ENCODE measurements at regions not wholly inside any gene's neighbourhood (a gene's known extent, or its start where the extent isn't known, plus 50 kb on each side); places are given as distances from the start of the nearest gene placed in this dataset.

DNA sequence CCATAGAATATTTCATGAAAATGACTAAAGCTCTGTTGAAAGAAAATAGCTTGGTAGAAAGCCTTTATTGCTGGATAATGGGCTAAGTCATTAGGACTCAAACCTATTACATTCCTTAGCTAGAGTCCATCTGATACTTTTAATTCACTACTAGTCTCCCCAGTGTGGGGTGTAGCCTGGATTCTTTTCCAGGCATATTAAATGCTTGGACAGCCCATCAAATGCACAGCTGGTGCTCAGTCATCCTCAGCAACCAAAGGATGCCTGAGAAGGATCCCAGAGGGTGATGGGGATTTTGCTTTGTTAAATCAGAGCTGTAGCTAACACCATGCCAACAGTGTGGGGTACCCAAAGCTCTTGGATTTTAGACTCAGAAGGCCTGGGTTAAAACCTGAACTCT is 153.5 kb downstream of the DLEU7 start:
- TF ChIP-seq, protein P1, sequence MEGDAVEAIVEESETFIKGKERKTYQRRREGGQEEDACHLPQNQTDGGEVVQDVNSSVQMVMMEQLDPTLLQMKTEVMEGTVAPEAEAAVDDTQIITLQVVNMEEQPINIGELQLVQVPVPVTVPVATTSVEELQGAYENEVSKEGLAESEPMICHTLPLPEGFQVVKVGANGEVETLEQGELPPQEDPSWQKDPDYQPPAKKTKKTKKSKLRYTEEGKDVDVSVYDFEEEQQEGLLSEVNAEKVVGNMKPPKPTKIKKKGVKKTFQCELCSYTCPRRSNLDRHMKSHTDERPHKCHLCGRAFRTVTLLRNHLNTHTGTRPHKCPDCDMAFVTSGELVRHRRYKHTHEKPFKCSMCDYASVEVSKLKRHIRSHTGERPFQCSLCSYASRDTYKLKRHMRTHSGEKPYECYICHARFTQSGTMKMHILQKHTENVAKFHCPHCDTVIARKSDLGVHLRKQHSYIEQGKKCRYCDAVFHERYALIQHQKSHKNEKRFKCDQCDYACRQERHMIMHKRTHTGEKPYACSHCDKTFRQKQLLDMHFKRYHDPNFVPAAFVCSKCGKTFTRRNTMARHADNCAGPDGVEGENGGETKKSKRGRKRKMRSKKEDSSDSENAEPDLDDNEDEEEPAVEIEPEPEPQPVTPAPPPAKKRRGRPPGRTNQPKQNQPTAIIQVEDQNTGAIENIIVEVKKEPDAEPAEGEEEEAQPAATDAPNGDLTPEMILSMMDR (conservative IDR thresholded peaks at IDR 0.05; ENCODE audit: low read depth, low read length): no peak
- no peak for TF ChIP-seq EZH2 (IDR thresholded peaks at IDR 0.05; ENCODE audit: borderline replicate concordance, low read depth, low read length, poor library complexity, severe bottlenecking)
